H9 (cell line): ENCODE measurements at regions not wholly inside any gene's neighbourhood (a gene's known extent, or its start where the extent isn't known, plus 50 kb on each side); places are given as distances from the start of the nearest gene placed in this dataset.

Experiments
- DNase-seq: peaks from one replicate; pipeline ENCODE4 v3.0.0-alpha.2; 2017
- H2AFZ ChIP-seq: one replicate; pipeline ENCODE4 v1.6.1; 2013; ENCODE audit warnings: mild to moderate bottlenecking, low read length, control low read depth, moderate library complexity
- H2AK5ac ChIP-seq: 2 replicates; pipeline ENCODE4 v1.6.1; 2013; ENCODE audit warnings: low read length, control low read depth, mixed read lengths; ENCODE audit not compliant: insufficient read length
- H2BK120ac ChIP-seq: one replicate; pipeline ENCODE4 v1.6.1; 2013; ENCODE audit warnings: low read depth, mild to moderate bottlenecking, low read length, control low read depth, inconsistent platforms; ENCODE audit not compliant: poor library complexity, severe bottlenecking
- H2BK12ac ChIP-seq: 2 replicates; pipeline ENCODE4 v1.6.1; 2013; ENCODE audit warnings: low read length, control low read depth, mixed read lengths, low read depth; ENCODE audit not compliant: insufficient read length
- H2BK15ac ChIP-seq: 2 replicates; pipeline ENCODE4 v1.6.1; 2013; ENCODE audit warnings: low read depth, low read length, control low read depth
- H2BK20ac ChIP-seq: one replicate; pipeline ENCODE4 v1.6.1; 2013; ENCODE audit warnings: low read depth, mild to moderate bottlenecking, low read length, control low read depth, inconsistent platforms; ENCODE audit not compliant: poor library complexity, severe bottlenecking
- H2BK5ac ChIP-seq: 2 replicates; pipeline ENCODE4 v1.6.1; 2013; ENCODE audit warnings: low read length, control low read depth, mixed read lengths; ENCODE audit not compliant: insufficient read length
- H3K14ac ChIP-seq: 2 replicates; pipeline ENCODE4 v1.6.1; 2013; ENCODE audit warnings: low read length, control low read depth; ENCODE audit not compliant: insufficient read depth
- H3K18ac ChIP-seq: 2 replicates; pipeline ENCODE4 v1.6.1; 2013; ENCODE audit warnings: low read depth, mild to moderate bottlenecking, mixed read lengths, low read length, control low read depth; ENCODE audit not compliant: insufficient read length
- H3K23ac ChIP-seq: 2 replicates; pipeline ENCODE4 v1.6.1; 2013; ENCODE audit warnings: low read length, control low read depth, mixed read lengths, low read depth; ENCODE audit not compliant: insufficient read length
- H3K23me2 ChIP-seq: 2 replicates; pipeline ENCODE4 v1.6.1; 2013; ENCODE audit warnings: low read depth, mild to moderate bottlenecking, mixed read lengths, low read length, control low read depth; ENCODE audit not compliant: insufficient read length, poor library complexity, severe bottlenecking
- H3K27ac ChIP-seq: 2 replicates; pipeline ENCODE4 v1.5.1; 2013; ENCODE audit warnings: low read length, control low read depth, mixed read lengths, low read depth; ENCODE audit not compliant: insufficient read length
- H3K27me3 ChIP-seq: 2 replicates; pipeline ENCODE4 v1.6.1; 2013; ENCODE audit warnings: low read length, control low read depth, inconsistent platforms; ENCODE audit not compliant: insufficient read depth
- H3K4ac ChIP-seq: 2 replicates; pipeline ENCODE4 v1.6.1; 2013; ENCODE audit warnings: low read depth, mild to moderate bottlenecking, control low read depth, inconsistent platforms, low read length, moderate library complexity
- H3K4me1 ChIP-seq: 2 replicates; pipeline ENCODE4 v1.6.1; 2013; ENCODE audit warnings: low read length, control low read depth, inconsistent platforms; ENCODE audit not compliant: insufficient read depth
- H3K4me2 ChIP-seq: 2 replicates; pipeline ENCODE4 v1.6.1; 2013; ENCODE audit warnings: low read length, control low read depth, mixed read lengths; ENCODE audit not compliant: insufficient read length, insufficient read depth
- H3K56ac ChIP-seq: 2 replicates; pipeline ENCODE4 v1.6.1; 2013; ENCODE audit warnings: low read depth, mild to moderate bottlenecking, mixed read lengths, low read length, control low read depth; ENCODE audit not compliant: insufficient read length
- H3K79me1 ChIP-seq: 2 replicates; pipeline ENCODE4 v1.6.1; 2013; ENCODE audit warnings: low read depth, mild to moderate bottlenecking, moderate library complexity, low read length, control low read depth, inconsistent platforms; ENCODE audit not compliant: insufficient read depth, poor library complexity, severe bottlenecking
- H3K79me2 ChIP-seq: 2 replicates; pipeline ENCODE4 v1.6.1; 2013; ENCODE audit warnings: low read length, control low read depth, inconsistent platforms; ENCODE audit not compliant: insufficient read depth
- H3K9ac ChIP-seq: 2 replicates; pipeline ENCODE4 v1.6.1; 2013; ENCODE audit warnings: low read length, control low read depth, mixed read lengths; ENCODE audit not compliant: insufficient read length; ENCODE audit errors: extremely low read depth
- H3K9me3 ChIP-seq: one replicate; pipeline ENCODE4 v1.6.1; 2013; ENCODE audit warnings: low read depth, low read length, inconsistent platforms; ENCODE audit not compliant: control insufficient read depth
- H3T11ph ChIP-seq: one replicate; pipeline ENCODE4 v1.6.1; 2013; ENCODE audit warnings: mild to moderate bottlenecking, low read length, control low read depth, inconsistent platforms
- H4K20me1 ChIP-seq: one replicate; pipeline ENCODE4 v1.6.1; 2013; ENCODE audit not compliant: control insufficient read depth, insufficient read length, insufficient read depth
- H4K5ac ChIP-seq: 2 replicates; pipeline ENCODE4 v1.6.1; 2013; ENCODE audit warnings: low read depth, mild to moderate bottlenecking, mixed read lengths, low read length, control low read depth; ENCODE audit not compliant: insufficient read length
- H4K8ac ChIP-seq: replicated peaks from 2 replicates; pipeline ENCODE4 v1.6.1; 2013; ENCODE audit warnings: low read length, control low read depth, mixed read lengths, low read depth; ENCODE audit not compliant: insufficient read length
- H4K91ac ChIP-seq: 2 replicates; pipeline ENCODE4 v1.6.1; 2013; ENCODE audit warnings: low read depth, mild to moderate bottlenecking, moderate library complexity, mixed read lengths, low read length, control low read depth; ENCODE audit not compliant: insufficient read length
- H3K27ac Mint-ChIP-seq, 3 experiments: 2 replicates in 2 of 3; 3 replicates in 1 of 3; pipeline ENCODE4 v1.8.0; 2020 to 2021; ENCODE audit warnings: mixed read lengths in 3 of 3, mild to moderate bottlenecking in 1 of 3, moderate library complexity in 1 of 3
- H3K27me3 Mint-ChIP-seq: 2 replicates; pipeline ENCODE4 v1.8.0; 2021; ENCODE audit warnings: low read depth, mild to moderate bottlenecking, moderate library complexity, mixed read lengths
- H3K36me3 Mint-ChIP-seq, 3 experiments: 2 replicates in 2 of 3; 3 replicates in 1 of 3; pipeline ENCODE4 v1.8.0; 2020 to 2021; ENCODE audit warnings: low read depth in 3 of 3, mixed read lengths in 3 of 3; ENCODE audit not compliant: insufficient read depth in 1 of 3
- H3K4me1 Mint-ChIP-seq, 2 experiments: 2 replicates each; pipeline ENCODE4 v1.8.0; 2020; ENCODE audit warnings: mixed read lengths in 2 of 2
- H3K4me3 Mint-ChIP-seq, 2 experiments: 2 replicates in 1 of 2; 3 replicates in 1 of 2; pipeline ENCODE4 v1.8.0; 2020 to 2021; ENCODE audit warnings: mild to moderate bottlenecking in 2 of 2, mixed read lengths in 2 of 2, moderate library complexity in 1 of 2
- H3K9me3 Mint-ChIP-seq, 2 experiments: 2 replicates in 1 of 2; 3 replicates in 1 of 2; pipeline ENCODE4 v1.8.0; 2020; ENCODE audit warnings: mild to moderate bottlenecking in 2 of 2, mixed read lengths in 2 of 2, moderate library complexity in 1 of 2
- WGBS: extraction: QIAGEN DNeasy Blood & Tissue Kit; methylation state at CpG from one replicate; pipeline ENCODE4 v1.1.7; 2013; ENCODE audit warnings: missing lambda C conversion rate, low lambda C conversion rate, mixed read lengths; ENCODE audit not compliant: insufficient read length; ENCODE audit errors: extremely low coverage; 5-methylcytosine and 5-hydroxymethylcytosine counted together
- TF ChIP-seq, protein P1 (sequence below): fragments of 200-600 bp; sonication (generic); conservative IDR thresholded peaks from 3 replicates; pipeline ENCODE4 v1.8.0; 2021; ENCODE audit warnings: antibody characterized with exemption, mild to moderate bottlenecking

GRCh38 chr1:157230500-157230899, 92.3 kb upstream of the ETV3 start:
- H2AK5ac ChIP-seq = no peak overlapping the region
- H3K23me2 ChIP-seq = no peaks in the 10 kb centered on the region
- no peak overlapping the region for H3K18ac ChIP-seq
- Mint-ChIP-seq H3K9me3 (peaks cover under 1 to 7% of the 10 kb centered on the region in 2 experiments; a peak in 4 of 5 replicates), H3K27ac (no peak overlapping the region; a peak in 1 of 7 replicates), H3K4me3 (no peak overlapping the region), H3K27me3 (no peaks in the 10 kb centered on the region; the same call in 1 of the 2 replicates), H3K4me1 (peaks cover 24 to 28% of the 10 kb centered on the region in 2 experiments), H3K36me3 (0 out of 7 replicates have a peak, but pooled peaks cover 0 to under 1% (median 0%) of the 10 kb centered on the region in 3 experiments)
- no peak overlapping the region for H3K56ac ChIP-seq
- TF ChIP-seq, protein P1, sequence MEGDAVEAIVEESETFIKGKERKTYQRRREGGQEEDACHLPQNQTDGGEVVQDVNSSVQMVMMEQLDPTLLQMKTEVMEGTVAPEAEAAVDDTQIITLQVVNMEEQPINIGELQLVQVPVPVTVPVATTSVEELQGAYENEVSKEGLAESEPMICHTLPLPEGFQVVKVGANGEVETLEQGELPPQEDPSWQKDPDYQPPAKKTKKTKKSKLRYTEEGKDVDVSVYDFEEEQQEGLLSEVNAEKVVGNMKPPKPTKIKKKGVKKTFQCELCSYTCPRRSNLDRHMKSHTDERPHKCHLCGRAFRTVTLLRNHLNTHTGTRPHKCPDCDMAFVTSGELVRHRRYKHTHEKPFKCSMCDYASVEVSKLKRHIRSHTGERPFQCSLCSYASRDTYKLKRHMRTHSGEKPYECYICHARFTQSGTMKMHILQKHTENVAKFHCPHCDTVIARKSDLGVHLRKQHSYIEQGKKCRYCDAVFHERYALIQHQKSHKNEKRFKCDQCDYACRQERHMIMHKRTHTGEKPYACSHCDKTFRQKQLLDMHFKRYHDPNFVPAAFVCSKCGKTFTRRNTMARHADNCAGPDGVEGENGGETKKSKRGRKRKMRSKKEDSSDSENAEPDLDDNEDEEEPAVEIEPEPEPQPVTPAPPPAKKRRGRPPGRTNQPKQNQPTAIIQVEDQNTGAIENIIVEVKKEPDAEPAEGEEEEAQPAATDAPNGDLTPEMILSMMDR = no peak
- no peak overlapping the region for H3K4ac ChIP-seq
- no peak overlapping the region for H2BK12ac ChIP-seq
- no peaks in the 10 kb centered on the region for H3K27me3 ChIP-seq
- H3K9ac ChIP-seq = no peak overlapping the region
- H3K14ac ChIP-seq = no peak overlapping the region
- H2BK120ac ChIP-seq = no peak overlapping the region
- no peak overlapping the region for H4K5ac ChIP-seq
- WGBS = no CpG with 5 or more reads among the region's 4 CpGs
- no peak overlapping the region for H2BK15ac ChIP-seq
- H3K23ac ChIP-seq = no peak overlapping the region
- no peaks in the 10 kb centered on the region for H3K79me2 ChIP-seq
- no peak overlapping the region for H2BK20ac ChIP-seq
- H3K4me1 ChIP-seq = peaks cover 7% of the 10 kb centered on the region; the same call in 1 of the 2 replicates
- no peak overlapping the region for H2BK5ac ChIP-seq
- H3T11ph ChIP-seq = no peak overlapping the region
- no peak overlapping the region for H3K27ac ChIP-seq
- no peak overlapping the region for H4K91ac ChIP-seq
- H3K9me3 ChIP-seq = no peaks in the 10 kb centered on the region
- H4K20me1 ChIP-seq = no peaks in the 10 kb centered on the region
- no peaks in the 10 kb centered on the region for H3K79me1 ChIP-seq
- no peak overlapping the region for H2AFZ ChIP-seq
- H3K4me2 ChIP-seq = no peak overlapping the region
- no peak overlapping the region for H4K8ac ChIP-seq
- no peak for DNase-seq
